PC-9 (cell line): ENCODE measurements at regions not wholly inside any gene's neighbourhood (a gene's known extent, or its start where the extent isn't known, plus 50 kb on each side); places are given as distances from the start of the nearest gene placed in this dataset.

Source experiments
- BruUV-seq: library from RNA; stranded (reverse); fragments of 400-500 nt; replicated peaks from 2 replicates; lab custom pipeline; 2021; lab: Mats Ljungman, UMichigan
- CTCF ChIA-PET: fragments of 300-600 bp; sonication (Branson Sonifier 250); formaldehyde crosslinking; loops from one replicate; lab custom pipeline; 2022; ENCODE audit warnings: antibody characterized with exemption; lab: Charles Lee
- POLR2A ChIA-PET: fragments of 300-600 bp; sonication (Branson Sonifier 250); formaldehyde crosslinking; loops from one replicate; lab custom pipeline; 2022; ENCODE audit warnings: antibody characterized with exemption; ENCODE audit not compliant: unreplicated experiment; lab: Charles Lee
- DNase-seq, 2 experiments: peaks; one replicate each; pipeline versions ENCODE4 v3.0.0 to v3.0.0-alpha.2; 2015 to 2022; ENCODE audit warnings: mixed read lengths in 1 of 2
- H2AFZ ChIP-seq: fragments of 200-600 bp; sonication (generic); 2 replicates; pipeline ENCODE4 v1.8.1; 2017; ENCODE audit warnings: antibody characterized with exemption
- H3F3A ChIP-seq: fragments of 200-600 bp; sonication (generic); 2 replicates; pipeline ENCODE4 v1.8.1; 2017; ENCODE audit warnings: antibody characterized with exemption, mild to moderate bottlenecking, low read depth; ENCODE audit not compliant: insufficient read depth
- H3K27ac ChIP-seq: fragments of 200-600 bp; sonication (generic); 2 replicates; pipeline ENCODE4 v1.6.1; 2016; ENCODE audit warnings: mixed run types
- H3K27me3 ChIP-seq: fragments of 200-600 bp; sonication (generic); 2 replicates; pipeline ENCODE4 v1.6.1; 2016; ENCODE audit warnings: low read depth, mixed run types; ENCODE audit not compliant: insufficient read depth
- H3K36me3 ChIP-seq: fragments of 200-600 bp; sonication (generic); 2 replicates; pipeline ENCODE4 v1.6.1; 2016; ENCODE audit warnings: low read depth, mixed run types
- H3K4me1 ChIP-seq: fragments of 200-600 bp; sonication (generic); replicated peaks from 2 replicates; pipeline ENCODE4 v1.6.1; 2016; ENCODE audit warnings: mixed run types; ENCODE audit not compliant: insufficient read depth
- H3K4me2 ChIP-seq: fragments of 200-600 bp; sonication (generic); 2 replicates; pipeline ENCODE4 v1.6.1; 2017; ENCODE audit warnings: mixed run types
- H3K4me3 ChIP-seq: fragments of 200-600 bp; sonication (generic); 2 replicates; pipeline ENCODE4 v1.6.1; 2016; ENCODE audit warnings: mixed run types
- H3K79me2 ChIP-seq: fragments of 200-600 bp; sonication (generic); 2 replicates; pipeline ENCODE4 v1.6.1; 2017; ENCODE audit warnings: low read depth, mixed run types
- H3K9me2 ChIP-seq: fragments of 200-600 bp; sonication (generic); 2 replicates; pipeline ENCODE4 v1.8.1; 2017; ENCODE audit warnings: mild to moderate bottlenecking; ENCODE audit not compliant: insufficient read depth
- H3K9me3 ChIP-seq: fragments of 200-600 bp; sonication (generic); 2 replicates; pipeline ENCODE4 v1.8.1; 2016; ENCODE audit warnings: low read depth; ENCODE audit not compliant: insufficient read depth
- H4K20me1 ChIP-seq: fragments of 200-600 bp; sonication (generic); 2 replicates; pipeline ENCODE4 v1.8.1; 2017; ENCODE audit not compliant: insufficient read depth
- CTCF ChIP-seq: fragments of 200-600 bp; sonication (generic); conservative IDR thresholded peaks from 2 replicates; pipeline ENCODE4 v1.6.1; 2017; ENCODE audit warnings: mixed run types, antibody characterized with exemption, mild to moderate bottlenecking, moderate library complexity
- EZH2 ChIP-seq: fragments of 200-600 bp; sonication (generic); IDR thresholded peaks from 2 replicates; pipeline ENCODE4 v1.8.0; 2017; ENCODE audit warnings: antibody characterized with exemption, low read depth
- intact Hi-C: fragments of 100-400 bp; cut with micrococcal nuclease; formaldehyde crosslinking; loops from one replicate; pipeline ENCODE4 v1.10.0; 2022; ENCODE audit not compliant: unreplicated experiment

DNA sequence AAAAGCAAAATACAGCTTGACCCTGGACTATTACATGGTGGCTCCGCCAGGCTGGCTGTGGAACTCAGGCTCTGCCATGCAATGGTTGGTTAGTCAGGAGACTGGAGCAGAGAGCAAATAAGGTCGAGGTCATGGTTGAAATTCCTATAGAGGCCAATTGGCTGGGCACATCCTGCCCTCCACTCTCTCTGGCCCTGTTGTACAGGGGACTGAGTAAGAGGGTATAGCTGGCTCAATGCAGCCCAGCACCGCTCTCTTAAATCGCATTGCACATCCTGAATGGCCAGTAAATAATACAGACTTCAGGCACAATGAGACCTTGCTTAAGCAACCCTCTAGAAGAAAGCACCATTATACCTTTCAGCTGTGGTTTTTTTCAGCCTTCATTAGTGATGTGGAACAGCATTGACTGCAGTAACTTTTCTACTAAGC is 59.3 kb upstream of the PPP2R5A start:
- H3K9me2 ChIP-seq: no peaks in the 10 kb centered on the region
- intact Hi-C loops: no loop called here
- CTCF ChIA-PET: no interaction called here
- no peaks in the 10 kb centered on the region for H3K27me3 ChIP-seq
- TF ChIP-seq EZH2 (no peak), CTCF (no peak)
- no peaks in the 10 kb centered on the region for H3F3A ChIP-seq
- no peak overlapping the region for H3K27ac ChIP-seq
- no peak for DNase-seq
- H3K4me2 ChIP-seq: no peak overlapping the region
- H3K4me3 ChIP-seq: no peak overlapping the region
- no peaks in the 10 kb centered on the region for H3K4me1 ChIP-seq
- H3K36me3 ChIP-seq: no peaks in the 10 kb centered on the region
- no peaks in the 10 kb centered on the region for H4K20me1 ChIP-seq
- POLR2A ChIA-PET: no interaction called here
- no peaks in the 10 kb centered on the region for H3K79me2 ChIP-seq
- no peaks in the 10 kb centered on the region for H3K9me3 ChIP-seq
- no TSS peak for BruUV-seq
- H2AFZ ChIP-seq: no peak overlapping the region

- H3K4me2 ChIP-seq: no peak overlapping the region
- no peaks in the 10 kb centered on the region for H3K79me2 ChIP-seq
- H2AFZ ChIP-seq: no peak overlapping the region
- DNase-seq: no peak
- intact Hi-C loops: no loop called here
- no peaks in the 10 kb centered on the region for H3K36me3 ChIP-seq
- no peaks in the 10 kb centered on the region for H3K27me3 ChIP-seq
- no peaks in the 10 kb centered on the region for H3K4me1 ChIP-seq
- H3K27ac ChIP-seq: no peak overlapping the region
- CTCF ChIA-PET: no interaction called here
- H3F3A ChIP-seq: no peaks in the 10 kb centered on the region
- POLR2A ChIA-PET: no interaction called here
- no peaks in the 10 kb centered on the region for H3K9me3 ChIP-seq
- no peaks in the 10 kb centered on the region for H4K20me1 ChIP-seq
- no TSS peak for BruUV-seq
- H3K9me2 ChIP-seq: no peaks in the 10 kb centered on the region
- TF ChIP-seq CTCF (no peak), EZH2 (no peak)
- H3K4me3 ChIP-seq: no peak overlapping the region
Observed at GRCh38 chr1:212226467-212226866, 58.7 kb upstream of the PPP2R5A start.

- Histone ChIP-seq H3K79me2 (no peaks in the 10 kb centered on the region), H3K4me1 (no peaks in the 10 kb centered on the region), H3K27me3 (no peaks in the 10 kb centered on the region), H3K36me3 (no peaks in the 10 kb centered on the region), H4K20me1 (no peaks in the 10 kb centered on the region), H3K9me3 (no peaks in the 10 kb centered on the region), H3K4me3 (no peak overlapping the region), H3F3A (no peaks in the 10 kb centered on the region), H3K27ac (no peak overlapping the region), H3K4me2 (no peak overlapping the region), H2AFZ (no peak overlapping the region), H3K9me2 (no peaks in the 10 kb centered on the region)
- CTCF ChIA-PET: no interaction called here
- intact Hi-C loops: no loop called here
- DNase-seq: no peak
- no peak for TF ChIP-seq CTCF
- BruUV-seq: no TSS peak
- POLR2A ChIA-PET: interaction anchor here (0.7 kb wide), 1 partner anchor 56 kb away, joined by 4 read pairs; no protein-coding TSS in a partner anchor
Observed at GRCh38 chr1:212228076-212228475, 57.1 kb upstream of the PPP2R5A start.
